ENCODE measurements at regions not wholly inside any gene's neighbourhood (a gene's known extent, or its start where the extent isn't known, plus 50 kb on each side); places are given as distances from the start of the nearest gene placed in this dataset.

GRCh38 chr1:199546323-199546722 lies 481.2 kb upstream of the NR5A2 start:
- H3K27ac ChIP-seq (ENCODE audit: low read length), result no peak overlapping the region
- no peak overlapping the region for H3K4me3 ChIP-seq (ENCODE audit: low read length)
- no peak overlapping the region for H3K9ac ChIP-seq (ENCODE audit: low read depth, low read length)
- no peaks in the 10 kb centered on the region for H3K9me3 ChIP-seq (ENCODE audit: insufficient read depth, low read depth, low read length)
- H3K4me1 ChIP-seq (ENCODE audit: insufficient read depth, low read length), result no peaks in the 10 kb centered on the region
- no peaks in the 10 kb centered on the region for H3K36me3 ChIP-seq (ENCODE audit: insufficient read depth, low read depth, low read length)
- no peaks in the 10 kb centered on the region for H3K27me3 ChIP-seq (ENCODE audit: insufficient read depth, low read length)

- H3K9ac ChIP-seq (ENCODE audit: low read depth, low read length), result no peak overlapping the region
- no peaks in the 10 kb centered on the region for H3K27me3 ChIP-seq (ENCODE audit: insufficient read depth, low read length)
Measured at GRCh38 chr1:199549421-199549820, 478.1 kb upstream of the NR5A2 start.

GRCh38 chr1:199550199-199551065 lies 477.1 kb upstream of the NR5A2 start:
- Histone ChIP-seq H3K36me3 (ENCODE audit: insufficient read depth, low read depth, low read length) (no peaks in the 10 kb centered on the region), H3K9me3 (ENCODE audit: insufficient read depth, low read depth, low read length) (no peaks in the 10 kb centered on the region), H3K9ac (ENCODE audit: low read depth, low read length) (no peak overlapping the region), H3K4me1 (ENCODE audit: insufficient read depth, low read length) (no peaks in the 10 kb centered on the region; the same call in 1 of the 2 replicates), H3K27me3 (ENCODE audit: insufficient read depth, low read length) (no peaks in the 10 kb centered on the region), H3K4me3 (ENCODE audit: low read length) (no peak overlapping the region), H3K27ac (ENCODE audit: low read length) (no peak overlapping the region)

More at GRCh38 chr1:199549421-199549820, 478.1 kb upstream of the NR5A2 start:
- H3K36me3 ChIP-seq (ENCODE audit: insufficient read depth, low read depth, low read length), result no peaks in the 10 kb centered on the region
- H3K4me1 ChIP-seq (ENCODE audit: insufficient read depth, low read length), result no peaks in the 10 kb centered on the region; the same call in 1 of the 2 replicates
- H3K9me3 ChIP-seq (ENCODE audit: insufficient read depth, low read depth, low read length), result no peaks in the 10 kb centered on the region
- H3K27ac ChIP-seq (ENCODE audit: low read length), result no peak overlapping the region
- H3K4me3 ChIP-seq (ENCODE audit: low read length), result no peak overlapping the region

GRCh38 chr1:199551967-199552565 lies 475.4 kb upstream of the NR5A2 start:
- no peaks in the 10 kb centered on the region for H3K9me3 ChIP-seq (ENCODE audit: insufficient read depth, low read depth, low read length)
- H3K4me1 ChIP-seq (ENCODE audit: insufficient read depth, low read length), result no peaks in the 10 kb centered on the region; the same call in 1 of the 2 replicates
- no peaks in the 10 kb centered on the region for H3K36me3 ChIP-seq (ENCODE audit: insufficient read depth, low read depth, low read length)
- H3K27me3 ChIP-seq (ENCODE audit: insufficient read depth, low read length), result no peaks in the 10 kb centered on the region
- no peak overlapping the region for H3K4me3 ChIP-seq (ENCODE audit: low read length)
- no peak overlapping the region for H3K27ac ChIP-seq (ENCODE audit: low read length)
- no peak overlapping the region for H3K9ac ChIP-seq (ENCODE audit: low read depth, low read length)

GRCh38 chr1:199553104-199553503 lies 474.4 kb upstream of the NR5A2 start:
- Histone ChIP-seq H3K4me1 (ENCODE audit: insufficient read depth, low read length) (no peaks in the 10 kb centered on the region; the same call in 1 of the 2 replicates), H3K4me3 (ENCODE audit: low read length) (no peak overlapping the region), H3K36me3 (ENCODE audit: insufficient read depth, low read depth, low read length) (no peaks in the 10 kb centered on the region), H3K9ac (ENCODE audit: low read depth, low read length) (no peak overlapping the region), H3K9me3 (ENCODE audit: insufficient read depth, low read depth, low read length) (no peaks in the 10 kb centered on the region), H3K27ac (ENCODE audit: low read length) (no peak overlapping the region), H3K27me3 (ENCODE audit: insufficient read depth, low read length) (no peaks in the 10 kb centered on the region)

GRCh38 chr1:199561334-199561733 lies 466.2 kb upstream of the NR5A2 start:
- Histone ChIP-seq H3K27me3 (ENCODE audit: insufficient read depth, low read length) (no peaks in the 10 kb centered on the region), H3K9ac (ENCODE audit: low read depth, low read length) (no peak overlapping the region)

GRCh38 chr1:199573047-199573446 lies 454.5 kb upstream of the NR5A2 start:
- Histone ChIP-seq H3K27ac (ENCODE audit: low read length) (no peak overlapping the region), H3K4me1 (ENCODE audit: insufficient read depth, low read length) (no peaks in the 10 kb centered on the region), H3K4me3 (ENCODE audit: low read length) (no peak overlapping the region), H3K36me3 (ENCODE audit: insufficient read depth, low read depth, low read length) (no peaks in the 10 kb centered on the region), H3K9ac (ENCODE audit: low read depth, low read length) (no peak overlapping the region), H3K9me3 (ENCODE audit: insufficient read depth, low read depth, low read length) (no peaks in the 10 kb centered on the region), H3K27me3 (ENCODE audit: insufficient read depth, low read length) (no peaks in the 10 kb centered on the region)

More at GRCh38 chr1:199561334-199561733, 466.2 kb upstream of the NR5A2 start:
- H3K27ac ChIP-seq (ENCODE audit: low read length), result no peak overlapping the region
- no peaks in the 10 kb centered on the region for H3K9me3 ChIP-seq (ENCODE audit: insufficient read depth, low read depth, low read length)
- no peak overlapping the region for H3K4me3 ChIP-seq (ENCODE audit: low read length)
- H3K36me3 ChIP-seq (ENCODE audit: insufficient read depth, low read depth, low read length), result no peaks in the 10 kb centered on the region
- no peaks in the 10 kb centered on the region for H3K4me1 ChIP-seq (ENCODE audit: insufficient read depth, low read length)

GRCh38 chr1:199574950-199575349 lies 452.6 kb upstream of the NR5A2 start:
- no peaks in the 10 kb centered on the region for H3K36me3 ChIP-seq (ENCODE audit: insufficient read depth, low read depth, low read length)
- no peak overlapping the region for H3K9ac ChIP-seq (ENCODE audit: low read depth, low read length)
- H3K27me3 ChIP-seq (ENCODE audit: insufficient read depth, low read length), result no peaks in the 10 kb centered on the region
- H3K9me3 ChIP-seq (ENCODE audit: insufficient read depth, low read depth, low read length), result no peaks in the 10 kb centered on the region; the same call in 1 of the 2 replicates
- H3K27ac ChIP-seq (ENCODE audit: low read length), result no peak overlapping the region
- H3K4me1 ChIP-seq (ENCODE audit: insufficient read depth, low read length), result no peaks in the 10 kb centered on the region
- H3K4me3 ChIP-seq (ENCODE audit: low read length), result no peak overlapping the region

- no peaks in the 10 kb centered on the region; the same call in 1 of the 2 replicates for H3K4me1 ChIP-seq (ENCODE audit: insufficient read depth, low read length)
- H3K9ac ChIP-seq (ENCODE audit: low read depth, low read length), result no peak overlapping the region
- H3K36me3 ChIP-seq (ENCODE audit: insufficient read depth, low read depth, low read length), result no peaks in the 10 kb centered on the region
- H3K4me3 ChIP-seq (ENCODE audit: low read length), result no peak overlapping the region
- no peaks in the 10 kb centered on the region for H3K27me3 ChIP-seq (ENCODE audit: insufficient read depth, low read length)
- H3K27ac ChIP-seq (ENCODE audit: low read length), result no peak overlapping the region
- H3K9me3 ChIP-seq (ENCODE audit: insufficient read depth, low read depth, low read length), result no peaks in the 10 kb centered on the region; the same call in 1 of the 2 replicates
Measured at GRCh38 chr1:199580300-199580699, 447.2 kb upstream of the NR5A2 start.

GRCh38 chr1:199585392-199585791 lies 442.1 kb upstream of the NR5A2 start:
- no peak overlapping the region for H3K27ac ChIP-seq (ENCODE audit: low read length)
- no peak overlapping the region for H3K9ac ChIP-seq (ENCODE audit: low read depth, low read length)
- H3K27me3 ChIP-seq (ENCODE audit: insufficient read depth, low read length), result no peaks in the 10 kb centered on the region
- H3K4me3 ChIP-seq (ENCODE audit: low read length), result no peak overlapping the region
- H3K9me3 ChIP-seq (ENCODE audit: insufficient read depth, low read depth, low read length), result no peaks in the 10 kb centered on the region
- H3K4me1 ChIP-seq (ENCODE audit: insufficient read depth, low read length), result no peaks in the 10 kb centered on the region; the same call in 1 of the 2 replicates
- H3K36me3 ChIP-seq (ENCODE audit: insufficient read depth, low read depth, low read length), result no peaks in the 10 kb centered on the region

- Histone ChIP-seq H3K27me3 (ENCODE audit: insufficient read depth, low read length) (no peaks in the 10 kb centered on the region), H3K27ac (ENCODE audit: low read length) (no peak overlapping the region), H3K4me3 (ENCODE audit: low read length) (no peak overlapping the region), H3K36me3 (ENCODE audit: insufficient read depth, low read depth, low read length) (no peaks in the 10 kb centered on the region), H3K9ac (ENCODE audit: low read depth, low read length) (no peak overlapping the region), H3K9me3 (ENCODE audit: insufficient read depth, low read depth, low read length) (no peaks in the 10 kb centered on the region), H3K4me1 (ENCODE audit: insufficient read depth, low read length) (no peaks in the 10 kb centered on the region)
Measured at GRCh38 chr1:199590708-199591107, 436.8 kb upstream of the NR5A2 start.

- Histone ChIP-seq H3K36me3 (ENCODE audit: insufficient read depth, low read depth, low read length) (no peaks in the 10 kb centered on the region), H3K9me3 (ENCODE audit: insufficient read depth, low read depth, low read length) (no peaks in the 10 kb centered on the region), H3K9ac (ENCODE audit: low read depth, low read length) (no peak overlapping the region), H3K4me1 (ENCODE audit: insufficient read depth, low read length) (no peaks in the 10 kb centered on the region), H3K4me3 (ENCODE audit: low read length) (no peak overlapping the region), H3K27me3 (ENCODE audit: insufficient read depth, low read length) (no peaks in the 10 kb centered on the region), H3K27ac (ENCODE audit: low read length) (no peak overlapping the region)
Measured at GRCh38 chr1:199591468-199591867, 436.0 kb upstream of the NR5A2 start.

Data from iPS-20b (cell line).